ENCODE measurements at regions not wholly inside any gene's neighbourhood (a gene's known extent, or its start where the extent isn't known, plus 50 kb on each side); places are given as distances from the start of the nearest gene placed in this dataset.
"Not testable (repeated sequence)": the region's sequence is repeated elsewhere in the genome, so short reads cannot be mapped to it uniquely, and the experiment has no call there.

DNA sequence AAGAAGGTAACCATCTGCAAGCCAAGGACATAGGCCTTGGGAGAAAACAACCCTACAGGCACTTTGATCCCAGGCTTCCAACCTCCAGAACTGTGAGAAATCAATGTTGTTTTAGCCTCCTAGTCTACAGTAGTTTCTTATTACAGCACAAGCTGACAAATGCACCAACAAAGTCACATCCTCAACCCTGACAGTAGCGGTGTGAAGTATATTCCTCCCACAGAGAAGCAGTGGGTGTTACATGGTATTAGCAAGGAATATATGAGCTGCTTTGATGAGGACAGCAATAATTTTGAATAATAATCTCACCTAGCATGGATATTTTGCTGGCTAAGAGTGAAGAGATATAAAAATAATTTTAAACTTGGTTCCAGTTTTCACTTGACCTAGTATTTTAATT lies 92.4 kb downstream of the ZNF716 start:
- TF ChIP-seq POLR2A (IDR thresholded peaks at IDR 0.05; ENCODE audit: low read depth, low read length); POLR2AphosphoS5 (IDR thresholded peaks at IDR 0.05; ENCODE audit: low read depth, low read length); TAF1 (IDR thresholded peaks at IDR 0.05; ENCODE audit: low read depth, low read length); PAX5 (IDR thresholded peaks at IDR 0.05; ENCODE audit: insufficient read depth, low read length, severe bottlenecking): not testable (repeated sequence)

Measured in GM12891 (cell line).